ENCODE measurements at regions not wholly inside any gene's neighbourhood (a gene's known extent, or its start where the extent isn't known, plus 50 kb on each side); places are given as distances from the start of the nearest gene placed in this dataset.

- TF ChIP-seq CTCF (IDR thresholded peaks at IDR 0.05): no peak
- Mint-ChIP-seq H3K4me3 (no peak overlapping the region), H3K36me3 (ENCODE audit: low read depth) (no peaks in the 10 kb centered on the region; the same call in 1 of the 2 replicates), H3K4me1 (ENCODE audit: low read depth) (no peaks in the 10 kb centered on the region), H3K9me3 (peaks cover 18% of the 10 kb centered on the region), H3K27me3 (ENCODE audit: insufficient read depth) (no peaks in the 10 kb centered on the region), H3K27ac (no peak overlapping the region)
- no peak for DNase-seq
Observed at GRCh38 chr5:28355831-28356230, 1317.4 kb upstream of the CDH9 start.

- no peaks in the 10 kb centered on the region for H3K27me3 Mint-ChIP-seq (ENCODE audit: insufficient read depth)
- no peak overlapping the region for H3K27ac Mint-ChIP-seq
- H3K36me3 Mint-ChIP-seq (ENCODE audit: low read depth): peaks cover 4% of the 10 kb centered on the region; the same call in 1 of the 2 replicates
- H3K4me1 Mint-ChIP-seq (ENCODE audit: low read depth): no peaks in the 10 kb centered on the region
- no peak for TF ChIP-seq CTCF (IDR thresholded peaks at IDR 0.05)
- H3K4me3 Mint-ChIP-seq: no peak overlapping the region
- DNase-seq: no peak
- peaks cover 38% of the 10 kb centered on the region for H3K9me3 Mint-ChIP-seq
Observed at GRCh38 chr5:28346696-28347095, 1308.3 kb upstream of the CDH9 start.

- peaks cover 24% of the 10 kb centered on the region for H3K9me3 Mint-ChIP-seq
- 0 out of 2 replicates have a peak, but pooled peaks cover 4% of the 10 kb centered on the region for H3K36me3 Mint-ChIP-seq (ENCODE audit: low read depth)
- TF ChIP-seq CTCF (IDR thresholded peaks at IDR 0.05): peak; percentile 20; the same call in 1 of the 2 replicates
- H3K27ac Mint-ChIP-seq: no peak overlapping the region
- no peak overlapping the region for H3K4me3 Mint-ChIP-seq
- H3K4me1 Mint-ChIP-seq (ENCODE audit: low read depth): no peaks in the 10 kb centered on the region
- DNase-seq: no peak
- no peaks in the 10 kb centered on the region for H3K27me3 Mint-ChIP-seq (ENCODE audit: insufficient read depth)
Observed at GRCh38 chr5:28344836-28345433, 1306.5 kb upstream of the CDH9 start.

GRCh38 chr5:28329176-28329575 is 1290.8 kb upstream of the CDH9 start:
- peaks cover 38% of the 10 kb centered on the region for H3K9me3 Mint-ChIP-seq
- no peaks in the 10 kb centered on the region for H3K4me1 Mint-ChIP-seq (ENCODE audit: low read depth)
- H3K4me3 Mint-ChIP-seq: no peak overlapping the region
- TF ChIP-seq CTCF (IDR thresholded peaks at IDR 0.05): no peak
- H3K36me3 Mint-ChIP-seq (ENCODE audit: low read depth): no peaks in the 10 kb centered on the region
- H3K27ac Mint-ChIP-seq: no peak overlapping the region
- no peak for DNase-seq
- H3K27me3 Mint-ChIP-seq (ENCODE audit: insufficient read depth): peaks cover 1% of the 10 kb centered on the region; the same call in 1 of the 2 replicates

- Mint-ChIP-seq H3K9me3 (peaks cover 41% of the 10 kb centered on the region), H3K36me3 (ENCODE audit: low read depth) (no peaks in the 10 kb centered on the region), H3K27me3 (ENCODE audit: insufficient read depth) (peaks cover 1% of the 10 kb centered on the region; the same call in 1 of the 2 replicates), H3K4me1 (ENCODE audit: low read depth) (no peaks in the 10 kb centered on the region), H3K27ac (no peak overlapping the region), H3K4me3 (no peak overlapping the region)
- no peak for TF ChIP-seq CTCF (IDR thresholded peaks at IDR 0.05)
- no peak for DNase-seq
Observed at GRCh38 chr5:28328681-28329080, 1290.3 kb upstream of the CDH9 start.
